Stimulated activated CD8-positive, alpha-beta memory T cell treated with anti-CD3 and anti-CD28 coated beads, Interleukin-12 subunit alpha, Interleukin-12 subunit beta, amount 100 ng/mL, for 1 hour (primary cell): ENCODE measurements at regions not wholly inside any gene's neighbourhood (a gene's known extent, or its start where the extent isn't known, plus 50 kb on each side); places are given as distances from the start of the nearest gene placed in this dataset.

Source experiments
- DNase-seq: peaks from one replicate; pipeline ENCODE4 v3.0.0-alpha.2; 2020; ENCODE audit warnings: low read depth

DNA sequence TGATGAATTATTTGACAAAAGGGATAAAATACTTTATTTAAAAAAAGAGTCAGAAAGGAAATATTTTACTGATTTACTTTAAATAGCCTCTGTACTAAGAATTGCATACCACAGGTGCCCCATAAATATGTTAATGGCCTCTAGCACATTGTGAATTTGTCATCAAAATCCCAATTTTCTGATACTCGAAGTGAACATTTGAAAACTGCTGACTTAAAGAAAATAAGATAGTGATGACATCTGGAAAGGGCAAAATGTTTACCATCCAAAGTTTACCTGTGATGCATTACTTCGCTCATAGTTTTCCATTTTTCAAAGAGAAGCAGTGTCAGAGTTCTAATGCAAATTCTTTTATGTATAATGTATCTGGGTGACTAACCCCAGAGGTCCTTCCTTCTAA is 455.4 kb downstream of the KLF5 start:
- no peak for DNase-seq

DNA sequence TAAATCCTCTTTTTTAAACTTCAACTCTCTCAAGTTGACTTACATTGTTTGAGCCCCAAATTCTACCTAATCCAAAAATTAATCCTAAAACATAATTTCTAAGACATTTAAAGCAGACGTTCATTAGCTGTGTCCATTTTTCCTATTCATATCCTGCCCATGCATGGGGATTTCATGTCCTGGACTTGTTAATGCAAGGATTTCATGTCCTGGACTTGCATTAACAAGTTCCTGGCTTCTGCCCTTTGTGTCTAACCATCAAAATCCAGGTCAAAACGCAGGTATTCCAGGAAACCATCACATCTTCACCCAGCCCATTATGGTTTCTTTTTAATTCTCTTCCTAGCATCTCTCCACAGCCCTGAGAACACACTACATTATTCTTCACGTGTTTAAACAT is 454.9 kb downstream of the KLF5 start:
- no peak for DNase-seq

GRCh38 chr13:73508841-73509240 is 450.0 kb downstream of the KLF5 start:
- no peak for DNase-seq

DNA sequence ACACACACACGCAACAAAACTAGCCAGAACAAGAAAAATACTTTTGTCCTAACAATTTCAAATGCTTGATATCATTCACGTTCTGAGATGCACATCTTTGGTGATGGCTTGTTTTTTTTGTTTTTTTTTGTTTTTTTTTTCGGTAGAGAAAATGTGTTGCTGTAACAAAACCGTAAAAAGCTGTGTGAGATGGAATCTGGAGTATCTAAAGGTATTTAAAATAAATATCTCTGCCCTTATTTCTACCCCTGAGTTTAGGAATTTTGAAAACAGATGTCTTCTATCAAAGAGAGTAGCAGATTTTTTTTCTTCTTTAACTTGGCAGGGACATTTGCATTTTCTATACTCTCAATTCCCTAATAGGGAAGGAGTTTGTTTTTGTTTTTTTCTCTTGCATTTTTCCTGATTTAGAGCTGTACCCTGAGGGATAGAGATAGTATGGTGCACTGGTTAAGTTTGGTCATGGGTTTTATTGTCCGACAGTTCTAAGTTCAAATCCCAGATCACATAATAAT is 446.6 kb downstream of the KLF5 start:
- DNase-seq = no peak

DNA sequence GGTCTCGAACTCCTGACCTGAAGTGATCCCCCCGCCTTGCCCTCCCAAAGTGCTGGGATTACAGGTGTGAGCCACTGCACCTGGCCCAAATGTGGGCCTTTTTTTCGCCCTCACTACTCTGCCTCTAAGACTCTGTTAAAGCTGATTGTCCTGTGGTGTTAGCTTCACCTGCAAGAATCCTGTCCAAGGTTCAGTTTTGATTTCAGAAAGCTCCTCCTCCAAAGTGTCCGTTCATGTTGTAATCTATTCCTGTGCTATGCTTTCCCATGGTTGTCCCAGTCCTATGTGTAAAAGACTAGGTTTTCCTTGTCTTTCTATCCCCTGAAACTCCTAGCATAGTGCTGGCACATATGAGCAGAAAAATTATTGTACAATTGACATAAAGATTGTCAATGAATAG is 440.9 kb downstream of the KLF5 start:
- DNase-seq = no peak

- DNase-seq = no peak
Observed at GRCh38 chr13:73497430-73497829, 438.6 kb downstream of the KLF5 start.

- DNase-seq = no peak
Observed at GRCh38 chr13:73496711-73497110, 437.9 kb downstream of the KLF5 start.

- DNase-seq = no peak
Observed at GRCh38 chr13:73492811-73493210, 434.0 kb downstream of the KLF5 start.

DNA sequence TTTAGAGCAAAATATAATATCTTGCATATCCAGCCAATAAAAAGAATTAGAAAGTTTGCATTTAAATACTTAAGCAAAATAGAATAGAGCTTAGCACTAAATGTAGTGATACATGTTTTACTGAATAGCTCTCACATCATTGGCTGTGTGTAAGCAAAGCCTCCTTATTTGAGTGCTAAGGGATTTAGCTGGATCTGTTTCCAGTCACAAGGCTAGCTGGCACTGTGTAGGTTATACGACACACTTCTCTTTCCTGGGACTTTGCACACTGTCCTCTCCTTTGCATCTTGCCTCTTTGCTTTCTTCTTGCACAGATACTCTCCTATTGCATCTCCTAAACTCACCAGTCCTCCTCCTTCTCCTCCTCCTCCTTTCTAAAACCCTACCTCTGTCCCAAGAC is 423.8 kb downstream of the KLF5 start:
- no peak for DNase-seq

GRCh38 chr13:73481886-73482445 is 423.2 kb downstream of the KLF5 start:
- DNase-seq = no peak

GRCh38 chr13:73480779-73481559 is 422.2 kb downstream of the KLF5 start:
- DNase-seq = no peak

- DNase-seq = no peak
Observed at GRCh38 chr13:73479856-73480255, 421.1 kb downstream of the KLF5 start.

- DNase-seq = no peak
Observed at GRCh38 chr13:73479351-73479750, 420.5 kb downstream of the KLF5 start.

GRCh38 chr13:73477441-73477840 is 418.6 kb downstream of the KLF5 start:
- no peak for DNase-seq

DNA sequence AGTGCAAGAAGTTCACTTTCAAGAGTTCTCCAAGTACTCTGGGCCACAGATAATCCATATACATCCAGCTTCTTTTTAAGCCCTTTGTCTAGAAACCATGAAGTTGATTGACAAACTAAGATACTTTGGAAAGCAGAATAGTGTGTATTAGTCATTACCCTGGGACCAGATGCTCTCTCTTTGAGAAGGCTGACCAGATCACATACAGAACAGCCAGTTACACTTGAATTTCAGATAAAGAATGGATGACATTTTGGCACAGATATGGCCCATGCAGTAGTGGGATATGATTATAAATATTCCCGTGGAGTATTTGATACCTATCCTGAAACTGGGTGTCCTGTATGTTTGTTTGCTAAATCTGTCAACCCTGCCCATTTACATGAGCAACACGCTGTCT is 414.2 kb downstream of the KLF5 start:
- no peak for DNase-seq

GRCh38 chr13:73467125-73467524 is 408.3 kb downstream of the KLF5 start:
- DNase-seq = no peak

GRCh38 chr13:73466561-73466960 is 407.8 kb downstream of the KLF5 start:
- DNase-seq = no peak

GRCh38 chr13:73465617-73465971 is 406.8 kb downstream of the KLF5 start:
- no peak for DNase-seq

GRCh38 chr13:73464758-73465616 is 406.2 kb downstream of the KLF5 start:
- no peak for DNase-seq

GRCh38 chr13:73462241-73462640 is 403.4 kb downstream of the KLF5 start:
- DNase-seq = no peak

- no peak for DNase-seq
Observed at GRCh38 chr13:73451221-73452029, 392.6 kb downstream of the KLF5 start.

DNA sequence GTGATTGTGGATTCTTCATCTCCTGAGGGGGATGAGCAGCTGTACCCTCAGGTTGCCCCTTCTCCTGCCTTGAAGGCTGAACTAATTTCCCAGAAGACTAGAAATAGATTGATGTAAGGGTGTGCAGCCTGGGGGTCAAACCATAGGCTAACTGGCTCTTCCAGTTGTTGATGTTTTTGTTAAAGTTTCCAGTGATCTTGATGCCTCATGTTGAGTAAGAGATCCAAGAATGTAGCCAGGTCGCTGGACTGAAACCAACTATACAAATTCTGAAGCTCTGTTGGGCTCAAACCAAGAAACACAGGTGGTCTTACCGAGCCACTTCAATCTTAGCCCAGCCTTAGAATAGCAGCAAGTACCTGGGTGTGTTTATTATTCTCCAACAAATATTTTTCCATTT is 391.8 kb downstream of the KLF5 start:
- no peak for DNase-seq
